ELF-1 (cell line): ENCODE measurements at regions not wholly inside any gene's neighbourhood (a gene's known extent, or its start where the extent isn't known, plus 50 kb on each side); places are given as distances from the start of the nearest gene placed in this dataset.

ENCODE experiments used
- DNase-seq: peaks from one replicate; pipeline ENCODE4 v3.0.0-alpha.2; 2016; ENCODE audit warnings: low read depth, low spot score

DNA sequence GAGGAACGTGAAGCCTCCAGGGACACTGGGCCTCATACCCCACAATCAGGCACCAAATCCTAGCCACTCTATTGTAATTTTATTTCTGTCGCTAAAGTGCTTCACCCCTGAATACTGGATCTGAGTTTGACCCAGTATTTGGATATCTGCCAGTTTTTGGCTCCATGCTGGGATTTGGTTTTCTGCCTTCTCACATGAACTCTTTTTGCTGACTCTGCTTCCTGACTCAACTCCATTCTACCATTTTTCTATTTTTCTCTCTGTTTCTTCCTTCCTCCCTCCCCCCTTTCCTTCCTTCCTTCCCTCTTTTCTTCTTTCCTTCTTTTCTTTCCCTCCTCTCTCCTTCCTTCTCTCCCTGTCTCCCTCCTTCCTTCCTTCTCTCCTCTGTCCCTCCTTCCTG, 151.3 kb upstream of the GJB5 start:
- no peak for DNase-seq

DNA sequence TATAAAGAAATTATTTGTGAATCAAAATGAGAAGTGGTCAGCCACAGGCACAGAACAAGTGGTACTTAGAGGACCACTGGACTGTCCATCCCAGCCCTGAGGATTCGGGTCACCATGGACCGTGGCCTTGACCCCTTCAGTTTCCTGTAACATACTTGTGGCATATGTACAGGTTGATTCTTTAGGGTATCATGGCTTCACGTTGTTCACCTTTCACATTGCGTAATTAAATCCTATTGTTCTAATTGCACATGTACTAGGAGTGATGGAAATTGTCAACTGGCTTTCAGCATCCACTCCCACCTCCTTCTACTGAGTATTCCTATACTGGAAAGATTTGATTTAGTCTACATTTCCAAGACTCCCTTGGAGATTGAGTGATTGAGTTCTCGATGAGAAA, 148.3 kb upstream of the GJB5 start:
- DNase-seq: no peak

DNA sequence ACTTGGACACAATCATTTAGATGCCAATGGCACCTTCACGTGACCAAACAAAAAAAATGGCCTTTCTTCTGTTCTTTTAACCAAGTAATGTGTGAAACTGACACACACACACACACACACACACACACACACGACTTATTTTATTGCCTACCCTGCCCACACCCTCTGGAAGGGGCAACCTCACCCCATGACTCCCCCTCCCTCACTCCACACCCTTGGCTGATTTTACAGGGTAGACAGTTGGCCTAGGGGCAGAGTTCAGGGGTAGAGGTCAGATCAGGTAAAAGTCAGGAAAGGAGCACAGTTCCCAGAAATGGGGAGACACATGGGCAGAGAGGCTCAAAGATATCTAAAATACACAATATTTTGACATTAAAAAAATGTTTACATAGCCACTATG, 144.8 kb upstream of the GJB5 start:
- no peak for DNase-seq

DNA sequence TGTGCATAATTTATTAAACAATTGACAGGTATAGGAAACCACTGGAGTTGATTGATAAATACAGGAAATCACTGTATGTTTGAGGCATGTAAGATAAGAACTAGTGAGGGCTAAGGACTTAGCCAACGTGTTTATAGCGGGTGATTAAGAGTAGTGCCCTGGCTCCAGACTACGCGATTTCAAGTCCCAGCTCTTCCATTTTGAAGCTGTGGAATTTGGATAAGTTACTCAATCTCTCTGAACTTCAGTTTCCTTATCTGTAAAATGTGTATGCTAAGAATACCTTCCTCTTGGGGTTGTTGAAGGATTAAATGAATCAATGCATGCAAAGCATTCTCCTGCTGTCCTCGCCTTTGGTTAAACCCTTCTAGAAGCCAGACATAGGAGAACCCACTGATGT, 143.3 kb upstream of the GJB5 start:
- no peak for DNase-seq

DNA sequence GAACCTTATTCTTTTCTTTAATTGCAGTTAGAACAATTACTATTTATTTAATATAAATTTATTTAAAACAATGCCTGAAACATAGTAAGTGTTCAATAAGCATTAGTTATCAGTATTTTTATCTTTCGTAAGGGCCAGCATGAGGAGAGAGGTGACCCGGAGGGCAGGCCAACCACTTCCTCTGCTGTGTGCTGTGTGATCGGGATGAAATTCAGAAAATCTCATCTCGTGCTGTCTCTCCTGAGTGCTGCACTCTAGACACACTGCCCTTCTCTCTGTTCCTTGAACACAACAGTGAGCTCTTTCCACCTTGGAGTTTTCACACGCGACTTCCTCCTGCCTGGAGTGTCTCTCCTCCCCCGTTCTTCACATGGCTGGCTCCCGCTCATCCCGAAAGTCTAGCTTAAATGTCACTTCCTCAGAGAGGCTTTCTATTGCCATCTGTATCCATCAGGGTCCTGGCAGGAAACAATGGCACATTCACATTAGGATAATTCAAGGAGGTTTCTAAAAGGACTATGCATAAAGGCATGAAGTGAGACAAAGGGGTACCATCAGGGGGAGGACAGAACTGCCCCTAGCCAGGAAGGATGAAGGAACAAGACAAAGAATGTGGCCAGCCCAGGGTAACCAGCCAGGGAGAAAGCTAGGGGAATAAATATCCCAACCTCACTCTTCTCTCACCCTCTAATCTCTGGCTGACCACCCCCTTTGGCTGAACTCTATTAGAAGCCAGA, 142.6 kb upstream of the GJB5 start:
- no peak for DNase-seq

DNA sequence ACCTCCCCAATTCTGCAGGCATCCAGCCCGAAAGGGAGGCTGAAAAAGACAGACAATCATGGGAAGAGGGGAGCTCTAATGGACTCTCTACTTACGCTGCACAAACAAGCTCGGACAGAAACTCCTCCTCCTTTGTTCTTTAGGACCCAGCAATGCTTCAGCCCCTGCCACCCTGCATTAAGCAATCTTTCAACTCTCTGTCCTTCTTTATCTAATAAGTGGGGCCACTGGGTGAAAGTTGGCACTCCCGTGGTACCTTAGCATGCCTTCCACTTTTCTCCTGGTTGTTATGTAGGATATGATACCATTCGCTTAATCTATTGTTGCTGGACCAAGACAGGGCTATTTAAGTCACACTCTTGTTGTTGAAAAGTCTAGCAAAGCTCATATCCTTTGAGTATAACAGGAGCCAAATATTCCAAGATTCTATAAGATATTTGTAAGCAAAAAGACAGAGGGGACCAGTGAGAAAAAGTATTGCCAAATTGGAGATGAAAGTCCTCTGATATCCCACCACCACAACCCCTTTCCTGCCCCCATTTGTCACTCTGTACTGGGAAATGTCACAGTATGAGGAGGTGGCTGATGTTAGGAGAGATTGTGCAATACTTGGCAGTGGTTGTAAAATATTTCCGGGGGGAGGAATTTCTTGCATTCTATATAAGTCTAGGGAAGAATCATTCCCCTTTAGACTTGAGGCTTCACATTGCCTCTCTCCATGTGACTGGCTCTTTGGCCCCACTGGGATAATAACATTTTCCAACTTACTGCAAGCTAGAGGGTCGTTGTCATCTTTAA, 137.3 kb upstream of the GJB5 start:
- no peak for DNase-seq

DNA sequence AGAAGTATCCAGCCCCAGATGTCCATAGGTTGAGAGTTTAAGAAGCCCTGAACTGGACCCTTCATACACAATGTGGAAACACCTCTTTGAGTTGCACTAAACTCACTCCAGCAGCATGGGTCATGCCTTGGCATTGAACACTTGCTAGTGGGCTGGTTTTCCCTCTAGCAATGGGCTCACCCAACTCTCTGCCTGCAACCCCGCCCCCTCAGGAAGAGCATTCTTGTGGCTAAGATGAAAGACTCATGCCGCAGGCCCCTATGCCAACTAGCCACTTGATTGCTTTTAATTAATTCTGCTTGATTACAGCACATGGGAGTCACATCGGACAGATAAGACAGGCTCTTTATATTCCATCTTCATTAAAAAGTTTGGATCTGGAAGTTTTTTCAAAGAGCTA, 136.5 kb upstream of the GJB5 start:
- no peak for DNase-seq

DNA sequence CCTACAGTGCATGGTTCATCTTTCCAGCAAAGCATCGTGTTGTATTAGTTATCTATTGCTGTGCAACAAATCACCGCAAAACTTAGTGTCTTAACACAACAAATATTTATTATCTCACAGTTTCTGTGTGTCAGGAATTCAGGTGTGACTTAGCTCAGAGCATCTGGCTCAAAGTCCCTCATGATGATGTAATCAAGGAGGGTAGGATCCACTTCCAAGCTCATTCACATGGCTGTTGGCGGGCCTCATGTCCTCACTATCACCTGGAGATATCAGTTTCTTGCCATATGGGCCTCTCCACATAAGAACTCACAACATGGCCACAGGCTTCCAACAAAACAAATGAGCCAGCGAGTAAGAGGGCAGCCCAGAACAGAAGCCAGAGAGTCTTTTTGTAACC, 135.6 kb upstream of the GJB5 start:
- DNase-seq: no peak

DNA sequence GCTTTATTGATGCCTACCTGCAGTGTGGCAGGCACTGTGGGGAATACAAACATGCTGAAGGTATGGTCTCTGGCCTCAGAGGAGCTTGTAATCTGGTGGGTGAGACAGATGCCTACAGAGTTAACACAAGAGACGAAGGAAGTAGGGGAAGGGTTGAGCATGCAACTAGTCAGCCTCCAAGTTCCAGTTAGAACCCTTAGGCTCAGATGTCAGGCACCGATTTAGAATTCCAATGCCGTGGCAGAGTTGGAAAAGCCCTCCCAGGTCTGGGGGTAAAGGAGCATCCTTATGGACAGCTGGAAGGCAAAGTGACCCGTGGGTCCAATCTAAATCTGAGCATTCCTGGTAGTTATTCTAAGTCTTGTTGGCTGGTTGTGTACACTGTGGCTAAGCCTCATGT, 132.9 kb upstream of the GJB5 start:
- no peak for DNase-seq

DNA sequence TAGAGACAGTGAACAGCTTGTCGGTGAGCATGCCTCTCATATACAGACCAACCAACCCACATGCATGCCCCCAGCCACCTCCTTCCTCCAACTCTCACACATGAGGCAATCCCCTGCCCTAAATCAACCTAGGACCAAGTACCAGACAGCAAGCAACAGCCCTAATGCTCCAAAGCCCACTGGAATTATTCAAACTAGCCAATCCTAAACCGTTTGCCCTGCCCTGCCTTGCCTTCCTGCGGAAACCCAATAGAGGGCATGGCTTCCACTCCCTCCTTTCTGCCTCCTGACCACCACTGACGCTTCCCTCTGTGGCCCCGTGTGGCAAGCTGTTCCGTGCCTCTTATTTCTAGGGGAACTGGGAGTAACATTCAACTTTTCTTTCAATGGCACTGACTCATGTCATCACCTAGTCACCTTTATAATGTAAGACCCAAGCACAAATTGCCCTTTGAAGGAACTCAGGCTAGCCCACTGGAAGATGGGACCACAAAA, 129.3 kb upstream of the GJB5 start:
- DNase-seq: no peak

DNA sequence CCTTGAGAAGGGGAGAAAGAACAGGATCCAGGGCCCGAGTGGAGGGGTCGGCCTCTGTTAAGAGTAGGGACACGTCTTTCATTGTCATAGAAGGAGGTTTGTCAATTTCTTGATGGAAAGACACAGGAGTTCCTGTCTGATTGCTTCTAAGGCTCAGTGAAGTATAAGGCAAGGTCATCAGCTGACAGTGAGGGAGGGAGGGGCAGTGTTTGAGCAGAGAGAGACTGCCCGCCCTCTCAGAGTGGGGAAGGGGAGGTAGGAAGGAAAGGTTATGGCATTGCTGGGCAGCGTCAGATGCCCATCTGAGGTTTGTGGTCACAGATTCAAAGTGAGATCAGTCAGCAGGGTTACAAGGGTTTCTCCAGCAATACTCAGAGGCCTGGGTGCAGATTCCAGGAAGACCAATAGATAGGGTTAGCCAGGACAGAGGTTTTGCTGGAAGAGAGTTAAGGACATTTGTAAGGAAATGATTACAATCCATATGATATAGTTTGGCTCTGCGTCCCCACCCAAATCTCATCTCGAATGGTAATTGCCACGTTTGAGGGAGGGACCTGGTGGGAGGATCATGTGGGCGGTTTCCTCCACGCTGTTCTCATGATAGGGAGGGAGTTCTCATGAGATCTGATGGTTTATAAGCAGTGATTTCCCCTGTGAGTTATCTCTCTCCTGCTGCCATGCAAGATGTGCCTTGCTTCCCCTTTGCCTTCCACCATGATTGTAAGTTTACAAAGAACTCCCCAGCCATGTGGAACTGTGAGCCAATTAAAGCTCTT, 127.2 kb upstream of the GJB5 start:
- DNase-seq: no peak

DNA sequence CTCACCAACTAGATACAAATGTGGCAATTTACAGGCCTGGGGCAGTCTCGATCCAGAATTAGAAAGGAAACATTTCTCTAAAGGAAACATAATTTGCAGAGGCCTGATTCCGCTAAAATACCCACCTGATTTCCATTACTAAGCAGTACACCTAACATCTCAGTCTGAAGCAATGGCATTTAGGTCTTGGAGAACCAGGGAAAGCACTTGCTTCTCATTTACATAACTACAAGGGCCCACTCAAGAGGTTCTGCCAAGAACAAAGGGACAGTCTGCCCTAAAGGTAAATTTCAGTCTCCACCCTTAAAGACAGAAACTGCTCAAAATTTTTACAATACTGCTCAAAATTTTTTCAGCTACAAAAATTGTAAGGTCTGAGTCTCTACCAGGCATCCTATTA, 123.7 kb upstream of the GJB5 start:
- no peak for DNase-seq

DNA sequence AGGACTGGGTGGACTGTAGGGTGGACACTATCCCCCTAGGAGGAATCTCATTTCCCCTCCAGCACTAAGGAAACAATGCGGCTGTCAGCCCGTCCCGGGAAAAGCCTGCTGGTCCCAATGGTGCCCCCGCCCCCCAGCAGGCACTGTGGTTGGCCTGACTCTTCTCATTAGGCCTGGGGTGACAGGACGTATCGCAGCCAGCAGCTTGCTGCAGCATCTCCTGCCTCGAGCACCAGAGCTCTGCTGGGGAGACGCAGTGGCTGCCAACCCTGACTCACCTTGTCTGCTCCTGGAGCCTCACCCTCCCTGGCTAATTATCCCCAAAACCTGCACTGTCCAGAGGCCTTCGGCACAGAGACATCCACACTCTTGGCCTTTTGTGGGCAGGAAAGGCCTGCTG, 115.1 kb upstream of the GJB5 start:
- peak; percentile 58 for DNase-seq

DNA sequence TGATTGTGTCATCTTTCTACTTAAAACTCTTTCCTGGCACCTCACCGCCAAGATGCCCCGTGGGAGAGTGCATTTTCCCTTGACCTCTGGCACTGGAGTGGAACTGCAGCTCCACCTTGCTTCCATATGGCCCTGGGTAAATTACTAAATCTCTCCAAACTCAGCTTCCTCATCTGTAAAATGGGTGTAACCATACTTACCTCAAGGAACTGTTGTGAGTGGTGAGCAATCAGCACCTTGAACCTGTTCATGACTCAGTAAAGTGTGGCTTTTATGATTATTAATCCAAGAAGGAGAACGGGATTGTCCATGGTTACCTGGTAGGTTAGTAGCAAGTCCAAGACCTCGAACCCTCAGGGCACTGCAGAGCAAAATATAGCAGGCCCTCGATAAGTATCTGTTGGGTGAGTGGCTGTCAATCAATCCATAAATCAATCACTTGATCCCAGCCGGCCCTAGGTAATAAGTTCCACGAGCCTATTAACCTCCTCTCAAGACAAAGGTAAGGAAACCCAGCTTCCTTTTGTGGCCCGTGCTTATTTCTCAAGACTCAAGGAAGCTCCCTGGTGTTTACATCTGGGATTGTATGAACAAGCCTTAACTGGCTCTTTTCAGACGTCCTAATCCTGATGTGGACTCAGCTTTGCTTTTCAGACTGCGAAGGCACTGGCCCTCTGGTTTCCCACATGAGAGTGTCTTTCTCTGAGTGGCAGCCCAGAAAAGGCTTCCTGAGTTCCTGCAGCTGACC, 114.0 kb upstream of the GJB5 start:
- DNase-seq: peak; percentile 39

DNA sequence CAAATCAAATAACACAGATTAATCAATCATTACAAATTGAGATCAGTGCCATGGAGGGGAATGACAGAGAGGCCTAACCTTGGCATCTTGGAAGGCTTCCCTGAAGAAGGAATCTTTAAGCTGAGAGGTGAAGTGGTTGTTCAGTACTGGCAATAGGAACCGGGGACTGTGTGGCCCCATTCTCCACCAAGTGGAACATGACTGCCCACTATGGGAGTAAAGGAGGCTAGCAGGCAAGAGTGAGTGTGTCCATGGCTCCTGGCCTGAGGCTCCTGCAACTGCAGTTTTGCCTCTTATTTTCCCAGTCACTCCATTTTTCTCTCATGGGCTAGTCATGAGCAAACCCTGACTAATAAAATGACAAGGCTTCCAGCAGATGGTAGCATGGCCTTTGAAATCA, 112.2 kb upstream of the GJB5 start:
- no peak for DNase-seq

DNA sequence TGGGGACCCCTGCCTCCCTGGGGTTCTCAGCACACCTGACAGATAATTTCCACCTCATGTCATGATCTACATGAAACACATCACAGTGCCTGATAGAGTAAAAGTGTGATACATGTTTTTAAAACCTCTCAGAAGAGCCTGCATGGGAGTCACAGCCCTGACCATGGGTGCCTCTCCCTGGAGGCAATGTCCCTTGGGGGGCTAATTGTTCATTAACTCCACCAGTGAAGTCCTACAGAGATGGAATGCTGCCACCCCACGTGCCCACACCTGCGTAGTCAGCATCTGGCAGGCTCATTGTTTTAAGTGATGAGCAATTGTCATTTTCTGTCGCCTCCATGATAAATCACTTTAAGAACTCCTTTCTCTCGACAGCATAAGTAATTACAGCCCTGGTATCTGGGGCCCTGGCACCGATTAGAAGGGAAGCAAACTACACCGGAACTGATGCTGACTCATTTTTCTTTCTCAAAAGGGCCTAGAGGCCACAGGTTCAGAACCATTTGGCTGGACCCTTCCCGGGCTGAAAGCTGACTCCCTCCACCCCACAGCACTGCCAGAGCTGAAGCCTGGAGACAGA, 109.6 kb upstream of the GJB5 start:
- no peak for DNase-seq

DNA sequence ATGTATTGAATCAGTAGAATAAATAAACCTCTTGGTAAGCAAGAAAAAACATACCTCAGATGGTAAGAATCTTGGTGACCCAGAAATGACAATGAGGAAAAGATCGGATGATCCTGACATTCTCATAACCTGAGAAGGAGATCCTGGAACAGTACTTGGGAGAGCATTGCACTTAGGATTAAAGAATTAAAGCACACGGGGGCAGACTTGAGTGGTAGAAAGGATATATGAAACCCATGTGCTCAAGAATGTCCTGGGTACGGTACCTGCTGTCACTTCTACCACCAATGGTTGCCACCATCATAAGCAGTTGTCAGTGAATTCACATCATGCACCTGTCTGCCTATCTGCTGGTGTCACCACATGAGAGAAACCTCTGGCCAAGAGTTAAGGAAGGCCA, 108.9 kb upstream of the GJB5 start:
- no peak for DNase-seq

DNA sequence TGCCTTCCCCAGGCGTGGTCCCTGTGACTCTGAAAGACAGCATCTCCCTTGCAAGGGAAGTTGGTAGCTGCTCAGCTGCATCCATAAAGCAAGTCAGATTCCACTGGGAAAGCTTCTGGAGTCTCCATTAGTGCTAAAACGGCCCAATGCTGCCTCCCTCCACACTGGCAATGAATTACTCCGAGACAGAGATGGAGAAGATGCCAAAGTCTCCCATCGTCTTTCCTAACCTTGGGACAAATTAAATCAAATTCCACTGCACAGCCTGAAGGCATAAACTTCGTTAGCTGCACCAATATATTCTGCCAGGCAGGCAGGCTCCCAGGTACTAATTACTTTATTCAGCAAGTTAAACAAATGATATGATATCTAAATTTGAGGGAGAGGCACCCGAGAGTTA, 106.3 kb upstream of the GJB5 start:
- no peak for DNase-seq

DNA sequence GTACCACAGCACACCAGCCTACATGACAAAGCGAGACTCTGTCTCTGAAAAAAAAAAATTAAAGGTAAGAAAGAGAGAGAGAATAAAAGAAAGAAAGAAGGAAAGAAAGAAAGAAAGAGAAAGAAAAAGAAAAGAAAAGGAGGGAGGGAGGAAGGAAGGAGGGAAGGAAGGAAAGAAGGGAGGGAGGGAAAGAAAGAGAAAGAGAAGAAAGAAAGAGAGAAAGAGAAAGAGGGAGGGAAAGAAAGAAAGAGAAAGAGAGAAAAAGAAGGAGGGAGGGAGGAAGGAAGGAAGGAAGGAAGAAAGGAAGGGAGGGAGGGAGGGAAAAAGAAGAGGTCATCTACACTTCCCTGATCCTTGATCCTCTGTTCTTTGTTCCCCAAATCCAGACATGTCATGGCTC, 104.8 kb upstream of the GJB5 start:
- DNase-seq: no peak

DNA sequence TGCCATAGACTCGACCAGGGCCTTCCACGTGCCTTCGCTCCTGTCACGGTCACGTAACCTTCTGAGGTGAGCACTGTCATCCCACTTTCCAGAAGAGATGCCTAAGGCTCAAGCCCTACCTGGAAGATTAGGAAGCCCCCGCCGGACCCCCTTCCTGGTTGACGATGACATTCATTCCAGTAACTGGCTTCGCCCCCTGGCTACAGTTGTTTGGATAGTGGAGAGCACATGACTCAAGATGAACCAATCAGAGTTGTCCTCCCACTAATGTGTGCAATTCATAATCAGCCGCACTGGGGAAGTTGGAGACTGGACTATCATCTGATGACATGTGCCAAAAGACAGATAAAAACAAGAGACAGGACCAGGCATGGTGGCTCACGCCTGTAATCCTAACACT, 104.0 kb upstream of the GJB5 start:
- DNase-seq: no peak

DNA sequence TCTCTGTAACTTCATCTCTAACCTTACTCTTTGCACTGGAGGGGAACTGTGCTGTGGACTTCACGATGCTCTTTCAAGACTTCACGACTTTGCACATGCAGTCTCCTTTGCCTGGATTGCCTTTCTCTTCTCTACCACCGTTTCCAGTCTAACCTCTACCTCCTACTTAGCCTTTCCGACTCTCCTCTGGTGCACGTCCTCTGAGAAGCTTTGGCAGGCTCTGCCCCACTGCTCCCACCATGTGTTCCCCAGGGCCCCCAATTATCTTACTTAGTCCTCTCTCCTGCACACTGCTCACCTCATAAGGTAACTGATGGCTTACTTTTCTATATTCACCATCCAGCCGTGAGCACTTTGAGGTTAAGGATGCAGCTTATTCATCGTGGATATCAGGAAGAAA, 101.7 kb upstream of the GJB5 start:
- no peak for DNase-seq
